NCI-H226 (cell line): ENCODE measurements at regions not wholly inside any gene's neighbourhood (a gene's known extent, or its start where the extent isn't known, plus 50 kb on each side); places are given as distances from the start of the nearest gene placed in this dataset.
"Not testable (repeated sequence)": the region's sequence is repeated elsewhere in the genome, so short reads cannot be mapped to it uniquely, and the experiment has no call there.

ENCODE experiments used
- DNase-seq: peaks from one replicate; pipeline ENCODE4 v3.0.0-alpha.2; 2015

GRCh38 chr12:96085475-96085874 lies 50.1 kb upstream of the LTA4H start:
- DNase-seq = no peak

- DNase-seq = not testable (repeated sequence)
These were observed 50.8 kb upstream of the LTA4H start for GRCh38 chr12:96086190-96086589.

GRCh38 chr12:96091833-96092232 lies 56.4 kb upstream of the LTA4H start:
- DNase-seq = no peak

- DNase-seq = no peak
These were observed 58.3 kb upstream of the LTA4H start for GRCh38 chr12:96093543-96094196.

- DNase-seq = peak; percentile 88
These were observed 58.8 kb upstream of the LTA4H start for GRCh38 chr12:96094201-96094600.

- no peak for DNase-seq
These were observed 63.2 kb upstream of the LTA4H start for GRCh38 chr12:96098631-96099030.

- no peak for DNase-seq
These were observed 64.0 kb upstream of the LTA4H start for GRCh38 chr12:96099421-96099820.

- DNase-seq = no peak
These were observed 64.6 kb upstream of the LTA4H start for GRCh38 chr12:96099986-96100385.

- no peak for DNase-seq
These were observed 66.4 kb upstream of the LTA4H start for GRCh38 chr12:96101806-96102205.

- DNase-seq = no peak
These were observed 67.8 kb upstream of the LTA4H start for GRCh38 chr12:96103067-96103644.

GRCh38 chr12:96104566-96104965 lies 69.2 kb upstream of the LTA4H start:
- no peak for DNase-seq

GRCh38 chr12:96106137-96106536 lies 70.8 kb upstream of the LTA4H start:
- no peak for DNase-seq

GRCh38 chr12:96107236-96107635 lies 71.8 kb upstream of the LTA4H start:
- DNase-seq = no peak

- DNase-seq = no peak
These were observed 72.9 kb upstream of the LTA4H start for GRCh38 chr12:96108321-96108720.

GRCh38 chr12:96108941-96109340 lies 73.6 kb upstream of the LTA4H start:
- DNase-seq = not testable (repeated sequence)

- no peak for DNase-seq
These were observed 77.3 kb upstream of the LTA4H start for GRCh38 chr12:96112733-96113132.

GRCh38 chr12:96117460-96117859 lies 76.7 kb upstream of the ELK3 start:
- DNase-seq = no peak

- no peak for DNase-seq
These were observed 73.6 kb upstream of the ELK3 start for GRCh38 chr12:96120359-96121100.

- DNase-seq = no peak
These were observed 72.9 kb upstream of the ELK3 start for GRCh38 chr12:96121271-96121711.

- DNase-seq = not testable (repeated sequence)
These were observed 65.9 kb upstream of the ELK3 start for GRCh38 chr12:96128292-96128691.

GRCh38 chr12:96130396-96131059 lies 63.6 kb upstream of the ELK3 start:
- DNase-seq = no peak

- no peak for DNase-seq
These were observed 62.9 kb upstream of the ELK3 start for GRCh38 chr12:96131230-96131788.

- DNase-seq = no peak
These were observed 61.4 kb upstream of the ELK3 start for GRCh38 chr12:96132819-96133218.
